ENCODE measurements at regions not wholly inside any gene's neighbourhood (a gene's known extent, or its start where the extent isn't known, plus 50 kb on each side); places are given as distances from the start of the nearest gene placed in this dataset.

GRCh38 chr16:35255186-35255803 lies 1795.9 kb downstream of the TP53TG3F start:
- H3K4me1 ChIP-seq (ENCODE audit: control insufficient read depth, extremely low read depth, insufficient read depth, low read length), result no peaks in the 10 kb centered on the region
- DNase-seq (ENCODE audit: low read depth, low spot score) (no peak), FAIRE-seq (no peak)
- H3K4me3 ChIP-seq (ENCODE audit: control insufficient read depth in 2 of 3, extremely low read depth in 1 of 3, insufficient read depth in 2 of 3, low read depth in 1 of 3, low read length in 3 of 3), result no peak overlapping the region
- no peaks in the 10 kb centered on the region for H3K9me1 ChIP-seq (ENCODE audit: control insufficient read depth, extremely low read depth, insufficient read depth, low read length)
- no peak overlapping the region for H3K4me2 ChIP-seq (ENCODE audit: control insufficient read depth, extremely low read depth, insufficient read depth, low read depth, low read length)
- no peaks in the 10 kb centered on the region for H3K27me3 ChIP-seq (ENCODE audit: control insufficient read depth, extremely low read depth, insufficient read depth, low read length)
- no peaks in the 10 kb centered on the region for H3K36me3 ChIP-seq (ENCODE audit: control insufficient read depth in 2 of 2, extremely low read depth in 1 of 2, insufficient read depth in 2 of 2, low read length in 2 of 2)
- dilution Hi-C loops (cut with MboI; ENCODE audit: extremely low pct_ligation_motif_present, low sequenced_read_pairs), result no loop called here
- TF ChIP-seq CTCF (optimal IDR thresholded peaks at IDR 0.05 in 1 of 3, IDR thresholded peaks at IDR 0.05 in 1 of 3, conservative IDR thresholded peaks at IDR 0.05 in 1 of 3; ENCODE audit: extremely low read depth in 1 of 3, insufficient read depth in 2 of 3, low read length in 3 of 3) (no peak), EZH2 (IDR thresholded peaks at IDR 0.05; ENCODE audit: low read length) (no peak)
- no peak overlapping the region for H2AFZ ChIP-seq (ENCODE audit: control insufficient read depth, low read length)
- no peak overlapping the region for H3K9ac ChIP-seq (ENCODE audit: control insufficient read depth, extremely low read depth, insufficient read depth, low read length)
- H3K79me2 ChIP-seq (ENCODE audit: control insufficient read depth, insufficient read depth, low read length), result no peaks in the 10 kb centered on the region
- H4K20me1 ChIP-seq (ENCODE audit: control insufficient read depth, extremely low read depth, insufficient read depth, low read length), result no peaks in the 10 kb centered on the region
- H3K27ac ChIP-seq (ENCODE audit: control insufficient read depth, insufficient read depth, low read length), result no peak overlapping the region
- H3K9me3 ChIP-seq (ENCODE audit: control insufficient read depth, low read depth, low read length), result no peaks in the 10 kb centered on the region

DNA sequence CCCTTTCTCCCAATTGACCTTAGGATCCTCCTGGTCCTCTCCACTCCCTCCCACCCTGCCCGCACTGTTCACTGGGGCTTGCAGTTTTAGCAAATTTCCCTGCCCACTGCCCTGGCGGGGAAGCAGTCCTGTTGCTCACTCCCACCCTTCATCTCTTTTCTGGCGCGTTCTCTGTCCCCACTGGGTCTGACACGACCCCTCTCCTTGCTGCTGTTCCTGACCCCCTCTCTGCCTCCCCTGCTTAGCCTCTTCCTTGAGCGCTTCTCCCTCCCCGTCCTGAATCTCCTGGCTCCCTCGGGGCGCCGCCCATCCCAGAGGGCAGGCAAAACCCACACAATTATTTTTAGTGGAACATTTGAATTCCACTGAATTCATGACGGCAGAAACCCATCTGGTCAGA lies 1796.4 kb downstream of the TP53TG3F start:
- Histone ChIP-seq H3K27me3 (ENCODE audit: control insufficient read depth, extremely low read depth, insufficient read depth, low read length) (no peaks in the 10 kb centered on the region), H3K36me3 (ENCODE audit: control insufficient read depth in 2 of 2, extremely low read depth in 1 of 2, insufficient read depth in 2 of 2, low read length in 2 of 2) (no peaks in the 10 kb centered on the region), H3K9me3 (ENCODE audit: control insufficient read depth, low read depth, low read length) (no peaks in the 10 kb centered on the region), H3K4me1 (ENCODE audit: control insufficient read depth, extremely low read depth, insufficient read depth, low read length) (no peaks in the 10 kb centered on the region), H2AFZ (ENCODE audit: control insufficient read depth, low read length) (no peak overlapping the region), H4K20me1 (ENCODE audit: control insufficient read depth, extremely low read depth, insufficient read depth, low read length) (no peaks in the 10 kb centered on the region), H3K4me3 (ENCODE audit: control insufficient read depth in 2 of 3, extremely low read depth in 1 of 3, insufficient read depth in 2 of 3, low read depth in 1 of 3, low read length in 3 of 3) (no peak overlapping the region), H3K79me2 (ENCODE audit: control insufficient read depth, insufficient read depth, low read length) (no peaks in the 10 kb centered on the region), H3K9me1 (ENCODE audit: control insufficient read depth, extremely low read depth, insufficient read depth, low read length) (no peaks in the 10 kb centered on the region), H3K4me2 (ENCODE audit: control insufficient read depth, extremely low read depth, insufficient read depth, low read depth, low read length) (no peak overlapping the region), H3K27ac (ENCODE audit: control insufficient read depth, insufficient read depth, low read length) (no peak overlapping the region), H3K9ac (ENCODE audit: control insufficient read depth, extremely low read depth, insufficient read depth, low read length) (no peak overlapping the region)
- TF ChIP-seq EZH2 (IDR thresholded peaks at IDR 0.05; ENCODE audit: low read length) (no peak), CTCF (optimal IDR thresholded peaks at IDR 0.05 in 1 of 3, IDR thresholded peaks at IDR 0.05 in 1 of 3, conservative IDR thresholded peaks at IDR 0.05 in 1 of 3; ENCODE audit: extremely low read depth in 1 of 3, insufficient read depth in 2 of 3, low read length in 3 of 3) (no peak)
- no peak for FAIRE-seq
- DNase-seq (ENCODE audit: low read depth, low spot score), result no peak
- dilution Hi-C loops (cut with MboI; ENCODE audit: extremely low pct_ligation_motif_present, low sequenced_read_pairs), result no loop called here

Measured in keratinocyte (primary cell).